ENCODE measurements at regions not wholly inside any gene's neighbourhood (a gene's known extent, or its start where the extent isn't known, plus 50 kb on each side); places are given as distances from the start of the nearest gene placed in this dataset.

GRCh38 chr6:43926634-43927531 lies 156.9 kb downstream of the VEGFA start (continued):
- TF ChIP-seq POLR2G (IDR thresholded peaks at IDR 0.05; ENCODE audit: low read depth, low read length): peak; percentile 45; the same call in 1 of the 2 replicates
- no peak; the same call in 1 of the 2 replicates for TF ChIP-seq E2F5 (CRISPR knock-in tag; IDR thresholded peaks at IDR 0.05)
- TF ChIP-seq TAL1 (IDR thresholded peaks at IDR 0.05): peak; percentile 55
- TF ChIP-seq GATA2 (CRISPR knock-in tag; IDR thresholded peaks at IDR 0.05): peak; percentile 53
- peak; percentile 68; the same call in 1 of the 2 replicates for TF ChIP-seq PTTG1 (tag; IDR thresholded peaks at IDR 0.05; ENCODE audit: low read depth)
- TF ChIP-seq ZNF518B (CRISPR knock-in tag; IDR thresholded peaks at IDR 0.05): no peak
- peak; percentile 72 for TF ChIP-seq ZNF79 (CRISPR knock-in tag; IDR thresholded peaks at IDR 0.05; ENCODE audit: low read depth)
- 0 out of 2 replicates have a peak, but pooled peaks have one; percentile 20 for TF ChIP-seq HBP1 (CRISPR knock-in tag; IDR thresholded peaks at IDR 0.05)
- TF ChIP-seq TRIM28 (IDR thresholded peaks at IDR 0.05): 0 out of 2 replicates have a peak, but pooled peaks have one; percentile 47
- peak; percentile 95 for TF ChIP-seq EP400 (IDR thresholded peaks at IDR 0.05)

Data from K562 (cell line).